ENCODE measurements at regions not wholly inside any gene's neighbourhood (a gene's known extent, or its start where the extent isn't known, plus 50 kb on each side); places are given as distances from the start of the nearest gene placed in this dataset.

GRCh38 chr3:107992976-107993684 is 97.7 kb downstream of the CD47 start:
- no peak for DNase-seq (ENCODE audit: low read depth in 4 of 4, low spot score in 3 of 4)

DNA sequence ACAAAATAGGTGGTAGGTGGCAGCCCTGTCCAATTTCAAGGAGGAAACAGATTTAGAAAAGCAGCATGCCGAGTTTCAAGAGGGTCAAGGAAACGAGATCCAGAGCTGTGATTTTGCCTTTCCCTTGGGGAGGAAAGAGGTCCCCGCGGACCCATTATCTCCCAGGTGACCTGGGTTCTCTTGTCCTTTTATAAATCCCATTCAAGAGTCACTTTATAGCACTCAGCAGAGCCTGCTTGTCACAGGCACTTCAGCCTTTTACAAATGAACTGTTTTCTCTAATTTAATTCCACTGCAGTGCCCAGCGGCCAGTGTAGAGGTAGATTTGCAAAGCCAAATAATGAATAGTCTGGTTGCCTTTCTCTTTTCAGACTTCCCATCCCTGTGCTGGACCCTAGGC is 99.9 kb downstream of the CD47 start:
- DNase-seq (ENCODE audit: low read depth in 4 of 4, low spot score in 3 of 4), result no peak

- no peak for DNase-seq (ENCODE audit: low read depth in 4 of 4, low spot score in 3 of 4)
Measured at GRCh38 chr3:107990433-107990832, 100.4 kb downstream of the CD47 start.

- no peak for DNase-seq (ENCODE audit: low read depth in 4 of 4, low spot score in 3 of 4)
Measured at GRCh38 chr3:107989661-107990060, 101.2 kb downstream of the CD47 start.

GRCh38 chr3:107988460-107989175 is 102.2 kb downstream of the CD47 start:
- no peak for DNase-seq (ENCODE audit: low read depth in 4 of 4, low spot score in 3 of 4)

DNA sequence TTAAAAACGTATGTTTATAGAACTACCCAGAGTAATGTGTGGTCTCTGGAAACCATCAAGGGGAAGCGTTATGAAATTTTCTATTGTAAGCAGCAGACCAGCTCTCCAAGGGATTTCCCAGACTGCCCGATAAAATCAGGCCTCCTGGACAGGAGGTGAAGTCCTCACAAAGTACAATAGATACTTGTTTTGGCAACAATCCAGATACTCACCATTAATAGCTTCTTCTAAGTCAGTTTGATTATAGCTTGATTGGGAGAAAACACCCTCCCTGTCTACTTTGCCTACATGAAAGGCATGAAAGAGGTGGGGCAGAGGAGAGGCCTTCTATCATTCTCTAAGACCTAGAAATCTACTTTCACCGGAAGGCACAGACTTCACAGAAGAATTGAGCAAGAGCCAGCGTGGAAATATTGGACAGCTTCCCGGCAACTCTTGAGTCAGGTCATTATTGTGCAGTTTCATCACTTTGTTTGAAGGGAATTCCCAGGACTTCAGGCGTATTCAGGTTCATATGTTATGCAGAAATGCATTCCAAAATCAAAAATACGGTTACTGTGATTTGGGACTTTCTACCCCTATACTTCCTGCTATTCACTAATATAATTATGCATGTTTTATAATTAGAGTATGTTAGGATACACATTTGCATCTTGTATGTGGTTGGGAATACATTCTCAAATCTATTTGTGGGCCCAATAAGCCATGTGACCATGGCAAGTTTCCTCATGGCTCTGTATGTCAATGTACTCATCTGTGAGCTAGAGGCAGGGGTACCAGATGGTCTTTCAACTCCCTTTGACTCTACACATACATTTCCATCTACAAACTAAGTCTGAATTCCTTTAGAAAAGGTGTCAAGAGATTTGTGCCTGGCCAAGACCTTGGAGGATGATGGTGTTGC is 103.5 kb downstream of the CD47 start:
- DNase-seq (ENCODE audit: low read depth in 4 of 4, low spot score in 3 of 4), result no peak

GRCh38 chr3:107986505-107986904 is 104.3 kb downstream of the CD47 start:
- DNase-seq (ENCODE audit: low read depth in 4 of 4, low spot score in 3 of 4), result no peak

GRCh38 chr3:107985496-107985895 is 105.3 kb downstream of the CD47 start:
- DNase-seq (ENCODE audit: low read depth in 4 of 4, low spot score in 3 of 4), result no peak

- no peak for DNase-seq (ENCODE audit: low read depth in 4 of 4, low spot score in 3 of 4)
Measured at GRCh38 chr3:107983247-107983646, 107.6 kb downstream of the CD47 start.

DNA sequence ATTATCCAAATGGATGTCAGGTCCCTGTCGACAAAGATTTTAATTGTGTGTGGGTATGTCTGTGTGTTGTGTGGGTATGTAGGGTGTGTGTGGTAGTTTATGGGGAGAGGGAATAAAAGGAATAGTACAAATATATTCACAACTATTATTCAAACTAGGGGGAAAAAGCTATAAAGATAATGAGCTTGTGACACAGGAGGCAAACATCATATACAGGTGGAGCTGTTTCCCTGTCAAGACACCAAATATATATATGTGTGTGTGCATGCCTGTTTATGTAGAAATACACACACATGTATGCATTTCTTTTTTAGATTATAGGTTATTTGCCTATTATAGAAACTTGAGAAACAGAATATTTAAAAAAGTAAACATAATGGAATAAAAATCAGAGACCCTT is 108.7 kb downstream of the CD47 start:
- no peak for DNase-seq (ENCODE audit: low read depth in 4 of 4, low spot score in 3 of 4)

DNA sequence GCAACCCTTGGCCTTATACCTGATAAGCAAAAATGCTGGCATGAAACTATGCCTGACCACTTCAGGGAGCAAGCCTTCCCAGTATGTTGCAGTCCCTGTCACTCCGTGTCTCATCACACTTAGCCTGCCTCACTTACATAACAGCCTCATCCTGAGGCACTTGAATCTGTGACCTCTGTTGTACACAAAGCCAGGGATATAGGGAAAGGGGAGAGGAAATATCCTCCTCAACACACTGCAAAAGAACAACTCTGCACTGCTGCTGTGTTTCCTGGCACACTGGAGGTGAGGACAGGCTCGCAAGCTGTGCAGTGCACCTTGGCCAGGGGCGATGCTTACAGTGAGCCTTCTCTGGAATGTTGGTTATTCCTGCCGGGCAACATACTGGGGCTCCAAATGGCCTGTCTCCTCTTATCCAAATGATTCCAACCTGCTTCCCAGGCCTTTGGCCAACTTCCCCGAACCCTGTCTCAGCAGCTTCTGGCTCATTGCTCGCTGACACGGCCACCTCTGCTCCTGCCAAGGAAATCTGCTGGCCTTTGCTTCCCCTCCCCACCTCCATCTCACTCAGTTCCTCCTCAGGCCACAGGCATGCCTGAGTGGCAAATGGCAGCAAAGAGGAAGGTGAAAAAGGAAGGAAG is 109.2 kb downstream of the CD47 start:
- DNase-seq (ENCODE audit: low read depth in 4 of 4, low spot score in 3 of 4), result no peak

DNA sequence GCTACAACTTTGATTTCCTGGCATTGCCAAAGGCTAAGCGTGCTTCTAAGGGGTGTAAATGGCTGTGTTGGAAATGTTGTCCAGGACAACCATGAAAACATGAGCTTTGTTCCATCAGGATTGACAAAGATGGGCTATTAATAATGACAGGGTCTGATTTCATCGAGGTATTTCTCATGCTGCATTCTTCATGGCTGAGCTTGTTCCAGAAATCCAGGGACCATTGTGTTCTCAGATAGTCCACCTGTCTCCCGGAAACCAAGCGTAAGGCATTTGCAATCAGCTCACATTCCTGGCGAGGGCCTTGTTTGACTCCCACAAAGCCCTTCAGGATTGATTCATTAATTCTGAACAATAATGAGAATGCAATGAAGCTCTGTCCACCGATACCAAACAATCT is 111.3 kb downstream of the CD47 start:
- no peak for DNase-seq (ENCODE audit: low read depth in 4 of 4, low spot score in 3 of 4)

DNA sequence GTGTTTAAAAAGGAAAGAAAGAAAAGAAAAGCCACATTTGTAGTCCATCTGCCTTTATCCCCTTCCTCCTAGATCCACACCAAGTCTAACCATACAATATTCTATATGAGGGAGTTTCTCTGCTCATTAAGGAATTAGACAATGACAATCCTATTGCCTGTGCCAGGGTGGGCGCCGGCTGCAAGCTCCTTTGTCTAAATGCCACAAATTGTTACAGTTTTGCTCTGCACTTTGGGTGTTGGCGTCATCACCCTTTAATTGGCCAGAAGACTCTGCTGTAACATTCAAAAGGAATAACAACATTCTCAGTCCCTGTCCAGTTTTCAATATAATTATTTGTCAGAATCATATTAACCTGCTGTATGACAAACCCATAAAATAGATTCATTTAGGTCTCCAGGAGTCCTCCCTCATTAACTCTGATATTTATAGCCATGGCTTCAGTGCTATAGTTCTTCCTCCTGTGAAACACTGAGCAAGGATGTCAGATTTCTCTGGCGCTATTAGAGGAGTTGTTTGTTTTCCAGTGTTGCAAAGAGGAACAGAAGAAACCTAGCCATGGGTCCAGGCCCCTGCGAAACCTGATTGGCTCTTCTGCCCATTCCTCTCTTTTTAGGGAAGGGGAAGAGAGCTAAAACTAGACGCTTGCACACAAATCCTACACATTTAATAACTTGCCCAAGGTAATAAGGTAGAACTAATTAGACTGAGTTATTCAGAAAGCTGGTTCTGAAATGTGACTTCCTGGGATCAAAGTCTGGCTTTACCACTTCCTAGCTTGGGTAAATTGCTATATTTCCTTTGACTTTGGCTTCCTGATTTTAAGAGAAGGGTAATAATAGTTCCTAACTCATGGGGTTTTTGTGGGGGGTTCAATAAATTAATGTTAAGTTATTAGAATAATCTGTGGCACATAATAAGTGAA is 112.4 kb downstream of the CD47 start:
- peak in 1 of 4 donors; percentile 39 for DNase-seq (ENCODE audit: low read depth in 4 of 4, low spot score in 3 of 4)

DNA sequence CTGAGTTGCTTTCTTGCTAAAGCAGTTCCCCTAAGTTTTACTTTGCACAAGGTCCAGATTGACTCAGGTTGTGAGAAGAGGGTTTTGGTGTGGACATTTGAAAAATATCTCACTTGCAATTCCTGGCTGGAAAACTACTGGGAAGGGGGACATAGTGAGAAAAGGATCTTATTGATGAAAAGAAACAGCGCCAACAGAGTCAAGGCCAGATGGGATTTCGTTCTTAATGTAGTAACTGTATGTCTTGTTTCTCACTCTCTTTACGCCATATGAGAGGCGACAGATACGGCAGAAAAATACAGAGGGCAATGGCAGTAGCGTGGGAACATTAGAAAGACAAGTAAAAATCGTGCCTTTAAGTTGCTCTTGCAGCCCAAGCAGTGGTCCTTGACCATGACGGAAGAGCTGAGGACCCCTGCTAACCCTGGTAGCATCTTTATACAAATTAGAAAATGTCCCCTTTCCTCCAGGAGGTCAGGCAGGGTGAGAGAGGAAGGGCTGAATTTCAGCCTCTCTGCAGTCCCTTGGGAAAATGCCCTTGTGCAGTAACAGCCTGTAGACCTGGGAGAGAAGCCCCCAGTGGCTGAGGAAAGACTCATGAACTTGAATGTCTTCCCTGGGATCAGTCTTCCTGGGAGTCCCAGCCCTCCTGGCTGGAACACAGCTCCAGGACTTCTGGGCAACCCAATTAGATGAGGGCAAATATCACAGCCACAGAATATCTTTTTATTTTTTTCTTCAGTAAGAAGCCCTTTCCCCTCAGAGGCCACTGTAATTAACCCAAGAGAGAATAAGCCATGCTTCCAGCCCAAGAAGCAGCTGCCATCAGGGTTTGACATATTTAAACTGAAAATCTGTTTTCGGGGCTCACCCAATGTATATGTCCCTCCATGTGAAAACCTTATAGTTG is 113.4 kb downstream of the CD47 start:
- DNase-seq (ENCODE audit: low read depth in 4 of 4, low spot score in 3 of 4), result no peak

DNA sequence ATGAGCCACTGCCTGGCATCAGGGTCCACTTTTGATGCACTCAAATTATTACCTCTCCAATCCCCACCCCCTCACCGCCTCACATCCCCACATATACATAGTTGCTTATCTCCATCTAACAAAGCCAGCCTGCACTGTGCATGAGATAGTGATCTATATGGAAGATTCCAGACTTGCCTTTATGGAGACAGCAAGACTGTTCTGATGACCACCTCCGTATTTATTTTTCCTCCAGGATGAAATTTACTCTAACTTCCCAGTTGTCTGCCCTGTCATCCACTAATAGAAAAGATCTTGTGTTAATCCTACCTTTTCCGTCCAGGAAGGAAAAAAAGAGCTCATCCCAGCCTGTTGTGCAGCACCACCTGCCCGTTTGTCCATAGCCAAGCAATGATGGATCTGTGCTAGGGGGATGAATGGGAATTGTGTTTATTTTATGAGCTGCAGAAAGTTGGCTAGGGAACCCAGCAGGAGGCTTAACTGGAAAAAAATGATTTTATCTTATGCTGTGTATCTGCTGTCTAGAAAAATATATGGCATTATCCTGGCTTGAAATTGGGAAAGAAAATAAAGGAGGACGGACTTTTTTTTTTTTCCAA is 114.5 kb downstream of the CD47 start:
- DNase-seq (ENCODE audit: low read depth in 4 of 4, low spot score in 3 of 4), result no peak

GRCh38 chr3:107975529-107976201 is 115.2 kb downstream of the CD47 start:
- DNase-seq (ENCODE audit: low read depth in 4 of 4, low spot score in 3 of 4), result no peak

GRCh38 chr3:107973961-107974360 is 116.9 kb downstream of the CD47 start:
- DNase-seq (ENCODE audit: low read depth in 4 of 4, low spot score in 3 of 4), result no peak

DNA sequence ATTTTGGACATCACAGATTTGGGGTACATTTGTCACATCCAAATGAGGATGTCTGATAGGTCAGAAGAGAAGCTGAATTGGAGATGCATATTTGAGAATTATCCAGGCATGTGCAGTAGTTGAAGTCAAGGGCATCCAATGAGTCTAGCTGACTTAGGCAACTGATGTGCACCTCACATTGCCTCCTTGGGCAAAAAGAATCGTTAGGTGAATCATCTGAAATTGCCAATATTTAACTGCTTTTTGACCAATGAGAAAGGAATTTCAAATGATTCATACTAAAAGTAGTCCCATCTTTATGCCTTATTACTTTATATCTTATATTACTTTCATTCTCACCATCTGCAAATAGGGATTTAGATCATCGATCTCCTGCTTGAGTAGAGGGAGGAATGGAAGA is 117.7 kb downstream of the CD47 start:
- DNase-seq (ENCODE audit: low read depth in 4 of 4, low spot score in 3 of 4), result no peak

Measured in left renal pelvis (tissue), 4 donors.